ENCODE measurements at regions not wholly inside any gene's neighbourhood (a gene's known extent, or its start where the extent isn't known, plus 50 kb on each side); places are given as distances from the start of the nearest gene placed in this dataset.

- DNase-seq (ENCODE audit: low read depth): no peak
- no peak for TF ChIP-seq CTCF (conservative IDR thresholded peaks at IDR 0.05; ENCODE audit: low read length)
- H3K4me3 ChIP-seq (ENCODE audit: low read length): no peak overlapping the region
Observed at GRCh38 chr5:125394661-125395280, 648.3 kb upstream of the ZNF608 start.

GRCh38 chr5:125396462-125396861 lies 650.0 kb upstream of the ZNF608 start:
- TF ChIP-seq CTCF (conservative IDR thresholded peaks at IDR 0.05; ENCODE audit: low read length): no peak
- no peak overlapping the region for H3K4me3 ChIP-seq (ENCODE audit: low read length)
- no peak for DNase-seq (ENCODE audit: low read depth)

- H3K4me3 ChIP-seq (ENCODE audit: low read length): no peak overlapping the region
- no peak for DNase-seq (ENCODE audit: low read depth)
- no peak for TF ChIP-seq CTCF (conservative IDR thresholded peaks at IDR 0.05; ENCODE audit: low read length)
Observed at GRCh38 chr5:125398466-125398865, 652.0 kb upstream of the ZNF608 start.

GRCh38 chr5:125399885-125400284 lies 653.4 kb upstream of the ZNF608 start:
- DNase-seq (ENCODE audit: low read depth): no peak
- TF ChIP-seq CTCF (conservative IDR thresholded peaks at IDR 0.05; ENCODE audit: low read length): no peak
- H3K4me3 ChIP-seq (ENCODE audit: low read length): no peak overlapping the region

GRCh38 chr5:125401724-125402622 lies 655.5 kb upstream of the ZNF608 start:
- H3K4me3 ChIP-seq (ENCODE audit: low read length): no peak overlapping the region
- TF ChIP-seq CTCF (conservative IDR thresholded peaks at IDR 0.05; ENCODE audit: low read length): no peak
- DNase-seq (ENCODE audit: low read depth): no peak

GRCh38 chr5:125402787-125403186 lies 656.3 kb upstream of the ZNF608 start:
- TF ChIP-seq CTCF (conservative IDR thresholded peaks at IDR 0.05; ENCODE audit: low read length): no peak
- no peak overlapping the region for H3K4me3 ChIP-seq (ENCODE audit: low read length)
- DNase-seq (ENCODE audit: low read depth): no peak

- TF ChIP-seq CTCF (conservative IDR thresholded peaks at IDR 0.05; ENCODE audit: low read length): no peak
- DNase-seq (ENCODE audit: low read depth): no peak
- no peak overlapping the region for H3K4me3 ChIP-seq (ENCODE audit: low read length)
Observed at GRCh38 chr5:125404056-125404455, 657.6 kb upstream of the ZNF608 start.
